ENCODE measurements at regions not wholly inside any gene's neighbourhood (a gene's known extent, or its start where the extent isn't known, plus 50 kb on each side); places are given as distances from the start of the nearest gene placed in this dataset.

DNA sequence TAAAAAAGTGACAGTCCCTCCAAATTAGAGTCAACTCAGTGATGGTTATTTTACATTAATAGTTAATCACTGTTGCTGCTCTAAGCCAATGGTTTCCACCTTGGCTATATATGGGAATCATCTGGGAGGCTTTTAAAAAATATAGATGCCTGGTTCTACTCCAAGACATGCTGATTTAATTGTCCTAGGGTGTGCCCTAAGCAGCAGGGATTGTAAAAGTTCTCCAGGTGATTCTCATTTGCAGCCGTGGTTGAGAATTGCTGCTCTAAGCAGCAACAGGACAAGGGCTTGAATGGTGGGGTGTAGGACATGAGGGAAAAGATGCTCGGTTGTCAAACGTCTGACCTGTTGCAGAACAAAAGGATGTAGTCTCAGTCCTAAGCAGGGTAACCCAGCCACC lies 405.1 kb upstream of the MCTP2 start (continued):
- TF ChIP-seq, protein P1, sequence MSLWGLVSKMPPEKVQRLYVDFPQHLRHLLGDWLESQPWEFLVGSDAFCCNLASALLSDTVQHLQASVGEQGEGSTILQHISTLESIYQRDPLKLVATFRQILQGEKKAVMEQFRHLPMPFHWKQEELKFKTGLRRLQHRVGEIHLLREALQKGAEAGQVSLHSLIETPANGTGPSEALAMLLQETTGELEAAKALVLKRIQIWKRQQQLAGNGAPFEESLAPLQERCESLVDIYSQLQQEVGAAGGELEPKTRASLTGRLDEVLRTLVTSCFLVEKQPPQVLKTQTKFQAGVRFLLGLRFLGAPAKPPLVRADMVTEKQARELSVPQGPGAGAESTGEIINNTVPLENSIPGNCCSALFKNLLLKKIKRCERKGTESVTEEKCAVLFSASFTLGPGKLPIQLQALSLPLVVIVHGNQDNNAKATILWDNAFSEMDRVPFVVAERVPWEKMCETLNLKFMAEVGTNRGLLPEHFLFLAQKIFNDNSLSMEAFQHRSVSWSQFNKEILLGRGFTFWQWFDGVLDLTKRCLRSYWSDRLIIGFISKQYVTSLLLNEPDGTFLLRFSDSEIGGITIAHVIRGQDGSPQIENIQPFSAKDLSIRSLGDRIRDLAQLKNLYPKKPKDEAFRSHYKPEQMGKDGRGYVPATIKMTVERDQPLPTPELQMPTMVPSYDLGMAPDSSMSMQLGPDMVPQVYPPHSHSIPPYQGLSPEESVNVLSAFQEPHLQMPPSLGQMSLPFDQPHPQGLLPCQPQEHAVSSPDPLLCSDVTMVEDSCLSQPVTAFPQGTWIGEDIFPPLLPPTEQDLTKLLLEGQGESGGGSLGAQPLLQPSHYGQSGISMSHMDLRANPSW (CRISPR knock-in tag; conservative IDR thresholded peaks at IDR 0.05; ENCODE audit: low read depth): no peak
- TF ChIP-seq, protein P2, sequence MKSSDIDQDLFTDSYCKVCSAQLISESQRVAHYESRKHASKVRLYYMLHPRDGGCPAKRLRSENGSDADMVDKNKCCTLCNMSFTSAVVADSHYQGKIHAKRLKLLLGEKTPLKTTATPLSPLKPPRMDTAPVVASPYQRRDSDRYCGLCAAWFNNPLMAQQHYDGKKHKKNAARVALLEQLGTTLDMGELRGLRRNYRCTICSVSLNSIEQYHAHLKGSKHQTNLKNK (CRISPR knock-in tag; IDR thresholded peaks at IDR 0.05): no peak
- no peak for TF ChIP-seq RELA (CRISPR knock-in tag; IDR thresholded peaks at IDR 0.05; ENCODE audit: borderline replicate concordance)
- no peak for TF ChIP-seq FOXK1 (CRISPR knock-in tag; IDR thresholded peaks at IDR 0.05)
- TF ChIP-seq KAT7 (CRISPR knock-in tag; IDR thresholded peaks at IDR 0.05; ENCODE audit: borderline replicate concordance): no peak

DNA sequence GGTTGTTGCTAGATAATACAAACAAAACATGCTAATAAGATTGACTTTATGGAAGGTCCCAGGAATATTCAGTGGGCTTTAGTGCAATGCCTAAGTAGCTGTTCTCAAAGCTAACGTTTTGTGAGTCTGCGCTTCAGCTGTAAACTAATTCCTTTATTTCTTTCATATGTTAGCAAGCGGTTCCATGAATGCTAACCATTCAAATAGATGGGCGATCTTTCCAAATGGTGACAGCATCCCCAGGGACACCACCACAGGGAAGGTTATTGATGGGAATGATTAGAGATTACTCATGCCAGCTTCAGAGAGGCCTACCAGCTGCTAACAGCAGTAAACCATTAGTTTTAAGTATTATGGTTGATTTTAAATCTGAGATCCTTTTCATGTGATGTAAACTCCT lies 405.7 kb upstream of the MCTP2 start:
- peaks cover 11% of the 10 kb centered on the region for H3K4me1 Mint-ChIP-seq
- TF ChIP-seq FOXP4 (CRISPR knock-in tag; IDR thresholded peaks at IDR 0.05) (no peak), ZNF396 (CRISPR knock-in tag; IDR thresholded peaks at IDR 0.05; ENCODE audit: borderline replicate concordance) (no peak), OVOL2 (CRISPR knock-in tag; IDR thresholded peaks at IDR 0.05; ENCODE audit: borderline replicate concordance) (no peak), IRF2 (CRISPR knock-in tag; IDR thresholded peaks at IDR 0.05; ENCODE audit: borderline replicate concordance, low read depth) (no peak), SP1 (CRISPR knock-in tag; conservative IDR thresholded peaks at IDR 0.05) (no peak), ZNF512 (CRISPR knock-in tag; IDR thresholded peaks at IDR 0.05; ENCODE audit: borderline replicate concordance) (no peak), HMGA2 (CRISPR knock-in tag; IDR thresholded peaks at IDR 0.05) (no peak), NR3C1 (CRISPR knock-in tag; conservative IDR thresholded peaks at IDR 0.05; ENCODE audit: low read depth) (no peak), ZNF317 (CRISPR knock-in tag; IDR thresholded peaks at IDR 0.05; ENCODE audit: borderline replicate concordance, low read depth) (no peak), ZNF232 (CRISPR knock-in tag; IDR thresholded peaks at IDR 0.05) (no peak), E2F1 (CRISPR knock-in tag; IDR thresholded peaks at IDR 0.05) (no peak), CBFB (CRISPR knock-in tag; IDR thresholded peaks at IDR 0.05; ENCODE audit: low read depth) (no peak), TEAD4 (CRISPR knock-in tag; IDR thresholded peaks at IDR 0.05) (no peak)
- TF ChIP-seq, protein P3, sequence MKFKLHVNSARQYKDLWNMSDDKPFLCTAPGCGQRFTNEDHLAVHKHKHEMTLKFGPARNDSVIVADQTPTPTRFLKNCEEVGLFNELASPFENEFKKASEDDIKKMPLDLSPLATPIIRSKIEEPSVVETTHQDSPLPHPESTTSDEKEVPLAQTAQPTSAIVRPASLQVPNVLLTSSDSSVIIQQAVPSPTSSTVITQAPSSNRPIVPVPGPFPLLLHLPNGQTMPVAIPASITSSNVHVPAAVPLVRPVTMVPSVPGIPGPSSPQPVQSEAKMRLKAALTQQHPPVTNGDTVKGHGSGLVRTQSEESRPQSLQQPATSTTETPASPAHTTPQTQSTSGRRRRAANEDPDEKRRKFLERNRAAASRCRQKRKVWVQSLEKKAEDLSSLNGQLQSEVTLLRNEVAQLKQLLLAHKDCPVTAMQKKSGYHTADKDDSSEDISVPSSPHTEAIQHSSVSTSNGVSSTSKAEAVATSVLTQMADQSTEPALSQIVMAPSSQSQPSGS (CRISPR knock-in tag; IDR thresholded peaks at IDR 0.05; ENCODE audit: borderline replicate concordance, low read depth): no peak
- TF ChIP-seq, protein P4, sequence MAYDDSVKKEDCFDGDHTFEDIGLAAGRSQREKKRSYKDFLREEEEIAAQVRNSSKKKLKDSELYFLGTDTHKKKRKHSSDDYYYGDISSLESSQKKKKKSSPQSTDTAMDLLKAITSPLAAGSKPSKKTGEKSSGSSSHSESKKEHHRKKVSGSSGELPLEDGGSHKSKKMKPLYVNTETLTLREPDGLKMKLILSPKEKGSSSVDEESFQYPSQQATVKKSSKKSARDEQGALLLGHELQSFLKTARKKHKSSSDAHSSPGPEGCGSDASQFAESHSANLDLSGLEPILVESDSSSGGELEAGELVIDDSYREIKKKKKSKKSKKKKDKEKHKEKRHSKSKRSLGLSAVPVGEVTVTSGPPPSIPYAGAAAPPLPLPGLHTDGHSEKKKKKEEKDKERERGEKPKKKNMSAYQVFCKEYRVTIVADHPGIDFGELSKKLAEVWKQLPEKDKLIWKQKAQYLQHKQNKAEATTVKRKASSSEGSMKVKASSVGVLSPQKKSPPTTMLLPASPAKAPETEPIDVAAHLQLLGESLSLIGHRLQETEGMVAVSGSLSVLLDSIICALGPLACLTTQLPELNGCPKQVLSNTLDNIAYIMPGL (CRISPR knock-in tag; IDR thresholded peaks at IDR 0.05): no peak
- CTCF ChIA-PET: no interaction called here
- H3K9me3 Mint-ChIP-seq: no peaks in the 10 kb centered on the region
- H3K27me3 Mint-ChIP-seq (ENCODE audit: low read depth): peaks cover 4% of the 10 kb centered on the region; the same call in 1 of the 2 replicates
- no peak overlapping the region for H3K4me3 Mint-ChIP-seq
- no peaks in the 10 kb centered on the region for H3K36me3 Mint-ChIP-seq
- DNase-seq (ENCODE audit: low spot score) (no peak), ATAC-seq (no peak)
- POLR2A ChIA-PET: no interaction called here
- H3K27ac Mint-ChIP-seq: no peak overlapping the region
